K562 (cell line): ENCODE measurements at regions not wholly inside any gene's neighbourhood (a gene's known extent, or its start where the extent isn't known, plus 50 kb on each side); places are given as distances from the start of the nearest gene placed in this dataset.

Experiments
- ATAC-seq: fragments of 200-7000 bp; cut with Tn5 transposase; 3 replicates; pipeline ENCODE4 v1.9.1; 2020; ENCODE audit warnings: moderate library complexity
- BruUV-seq: library from RNA; stranded (reverse); fragments of 400-500 nt; replicated peaks from 2 replicates; lab custom pipeline; 2021; lab: Mats Ljungman, UMichigan
- CTCF ChIA-PET: fragments of 300-600 bp; formaldehyde crosslinking; extraction: SDS; loops from one replicate; lab custom pipeline; 2021; ENCODE audit warnings: low intra/inter-chr PET ratio; lab: Yijun Ruan, JAX
- POLR2A ChIA-PET: fragments of 300-600, 350-650 bp; sonication (Branson Sonifier 250); formaldehyde crosslinking; extraction: SDS; loops from one replicate; lab custom pipeline; 2021; ENCODE audit warnings: antibody characterized with exemption, inconsistent platforms; lab: Yijun Ruan, JAX
- DNase-seq, 4 experiments: peaks; one replicate each; pipeline versions ENCODE4 v3.0.0 to v3.0.0-alpha.2; 2011 to 2018; ENCODE audit warnings: low spot score in 3 of 4, mixed read lengths in 3 of 4; ENCODE audit errors: extremely low read depth in 1 of 4
- FAIRE-seq: peaks from 2 replicates; lab custom pipeline; 2011; peaks lifted over from hg19 to GRCh38; lab: Jason Lieb, UNC
- H2AFZ ChIP-seq: 2 replicates; pipeline ENCODE4 v1.6.0; 2011; ENCODE audit warnings: low read depth, low read length, control low read depth, inconsistent platforms
- H3K27ac ChIP-seq: fragments of 200-600 bp; 3 replicates; pipeline ENCODE4 v1.8.0; 2011; ENCODE audit warnings: low read depth, mild to moderate bottlenecking, control low read depth, inconsistent platforms, low read length, moderate library complexity, mixed read lengths; ENCODE audit errors: extremely low read depth
- H3K27me3 ChIP-seq, 2 experiments: fragments of 300-600 bp in 1 of 2; 2 replicates in 1 of 2; 3 replicates in 1 of 2; pipeline versions ENCODE4 v1.6.0 to v1.8.0; 2011; ENCODE audit warnings: inconsistent platforms in 2 of 2, low read length in 2 of 2, mild to moderate bottlenecking in 1 of 2, mixed read lengths in 1 of 2, moderate library complexity in 1 of 2; ENCODE audit not compliant: control insufficient read depth in 2 of 2, insufficient read depth in 2 of 2
- H3K36me3 ChIP-seq: fragments of 300-600 bp; 3 replicates; pipeline ENCODE4 v1.8.0; 2011; ENCODE audit warnings: mild to moderate bottlenecking, low read length, inconsistent platforms; ENCODE audit not compliant: control insufficient read depth, insufficient read depth
- H3K4me1 ChIP-seq, 2 experiments: fragments of 200-600 bp in 1 of 2; replicated peaks in 1 of 2; 2 replicates in 1 of 2; 3 replicates in 1 of 2; pipeline versions ENCODE4 v1.5.1 to v1.8.0; 2011; ENCODE audit warnings: inconsistent platforms in 2 of 2, low read length in 2 of 2, mild to moderate bottlenecking in 1 of 2, mixed read lengths in 1 of 2, moderate library complexity in 1 of 2; ENCODE audit not compliant: control insufficient read depth in 2 of 2, insufficient read depth in 2 of 2
- H3K4me2 ChIP-seq: 2 replicates; pipeline ENCODE4 v1.6.1; 2011; ENCODE audit warnings: low read length, control low read depth, inconsistent platforms, mixed read lengths; ENCODE audit not compliant: insufficient read depth
- H3K4me3 ChIP-seq: fragments of 200-600 bp; sonication (generic), shearing (Covaris generic); 2 replicates; pipeline ENCODE4 v1.5.1; 2016; ENCODE audit warnings: control low read depth, inconsistent platforms
- H3K79me2 ChIP-seq: fragments of 200-600 bp; 3 replicates; pipeline ENCODE4 v1.8.0; 2011; ENCODE audit warnings: low read length, inconsistent platforms; ENCODE audit not compliant: control insufficient read depth, insufficient read depth
- H3K9ac ChIP-seq, 2 experiments: 2 replicates each; pipeline versions ENCODE4 v1.6.0 to v1.6.1; 2011; ENCODE audit warnings: low read depth in 2 of 2, low read length in 2 of 2, control low read depth in 1 of 2, inconsistent platforms in 1 of 2, mild to moderate bottlenecking in 1 of 2, mixed read lengths in 1 of 2; ENCODE audit not compliant: insufficient read depth in 1 of 2
- H3K9me1 ChIP-seq: one replicate; pipeline ENCODE4 v1.6.0; 2011; ENCODE audit warnings: inconsistent platforms, mild to moderate bottlenecking, low read length, moderate library complexity; ENCODE audit not compliant: control insufficient read depth, insufficient read depth
- H3K9me3 ChIP-seq: replicated peaks from 2 replicates; pipeline ENCODE4 v1.5.1; 2011; ENCODE audit warnings: low read depth, low read length, inconsistent platforms; ENCODE audit not compliant: control insufficient read depth, insufficient read depth
- H4K20me1 ChIP-seq: replicated peaks from 2 replicates; pipeline ENCODE4 v1.6.1; 2011; ENCODE audit warnings: low read length, inconsistent platforms, mixed read lengths; ENCODE audit not compliant: control insufficient read depth, insufficient read depth
- ATF4 ChIP-seq: fragments of 450-650 bp; formaldehyde crosslinking; IDR thresholded peaks from 2 replicates; pipeline ENCODE4 v1.4.0; 2022; ENCODE audit warnings: mild to moderate bottlenecking, moderate library complexity
- BRF1 ChIP-seq: IDR thresholded peaks from 3 replicates; pipeline ENCODE4 v1.6.1; 2011; ENCODE audit warnings: borderline replicate concordance, mild to moderate bottlenecking; ENCODE audit not compliant: insufficient read length; ENCODE audit errors: extremely low read depth
- CXXC5 ChIP-seq: fragments of 250-450 bp; sonication (Bioruptor Pico); IDR thresholded peaks from 2 replicates; pipeline ENCODE4 v1.8.0; 2022; ENCODE audit warnings: inconsistent platforms, mild to moderate bottlenecking, moderate library complexity
- HDGF ChIP-seq: fragments of 450-650 bp; IDR thresholded peaks from 2 replicates; pipeline ENCODE4 v1.6.1; 2016
- KLF13 ChIP-seq: fragments of 450-650 bp; IDR thresholded peaks from 2 replicates; pipeline ENCODE4 v1.6.1; 2016; ENCODE audit warnings: missing genetic modification characterization, low read depth, mild to moderate bottlenecking, missing compliant biosample characterization, moderate library complexity, borderline replicate concordance
- NEUROD1 ChIP-seq: fragments of 150-350 bp; IDR thresholded peaks from 2 replicates; pipeline ENCODE4 v1.6.1; 2014; ENCODE audit warnings: borderline replicate concordance, low read length, low read depth; ENCODE audit not compliant: partially characterized antibody
- PHF20 ChIP-seq: fragments of 450-650 bp; IDR thresholded peaks from 2 replicates; pipeline ENCODE4 v1.6.1; 2018; ENCODE audit not compliant: partially characterized antibody
- PRMT5 ChIP-seq: sonication (generic); formaldehyde crosslinking; IDR thresholded peaks from 2 replicates; pipeline ENCODE4 v1.5.0; 2020; ENCODE audit warnings: missing genetic modification reagents
- PTTG1 ChIP-seq: fragments of 450-650 bp; IDR thresholded peaks from 2 replicates; pipeline ENCODE4 v1.6.1; 2016; ENCODE audit warnings: low read depth, mild to moderate bottlenecking, missing genetic modification characterization, missing compliant biosample characterization
- RFX7 ChIP-seq: fragments of 250-450 bp; sonication (Bioruptor Pico); IDR thresholded peaks from 2 replicates; pipeline ENCODE4 v1.5.1; 2021; ENCODE audit warnings: mild to moderate bottlenecking
- THRAP3 ChIP-seq: fragments of 450-650 bp; IDR thresholded peaks from 2 replicates; pipeline ENCODE4 v1.6.1; 2016; ENCODE audit warnings: mild to moderate bottlenecking, inconsistent platforms, borderline replicate concordance
- ZC3H4 ChIP-seq: sonication (generic); formaldehyde crosslinking; IDR thresholded peaks from 2 replicates; pipeline ENCODE4 v1.9.0; 2021; ENCODE audit warnings: missing genetic modification reagents, borderline replicate concordance
- ZNF280A ChIP-seq: fragments of 450-650 bp; IDR thresholded peaks from 2 replicates; pipeline ENCODE4 v1.6.1; 2018; ENCODE audit warnings: mild to moderate bottlenecking, low read depth; ENCODE audit not compliant: partially characterized antibody
- ZNF311 ChIP-seq: fragments of 250-450 bp; sonication (Bioruptor Pico); IDR thresholded peaks from 2 replicates; pipeline ENCODE4 v1.4.0; 2020; ENCODE audit warnings: mild to moderate bottlenecking, moderate library complexity
- whole genome bisulfite sequencing: fragments of 100-300 bp; shearing (Covaris generic); methylation state at CpG from one replicate; pipeline ENCODE4 v1.1.6; 2016; ENCODE audit warnings: low coverage, mixed read lengths; ENCODE audit not compliant: insufficient coverage; ENCODE audit errors: missing lambda C conversion rate; 5-methylcytosine and 5-hydroxymethylcytosine counted together
- in situ Hi-C: fragments of 300-500 bp; cut with MboI; formaldehyde crosslinking; loops from 4 replicates; pipeline ENCODE4 v1.15.0; 2018; ENCODE audit warnings: inconsistent platforms, mixed read lengths
- intact Hi-C: fragments of 100-400 bp; cut with micrococcal nuclease; formaldehyde crosslinking; loops from 2 replicates; pipeline ENCODE4 v1.14.2; 2022

GRCh38 chr10:25687521-25687920 is 246.5 kb upstream of the MYO3A start:
- ChIA-PET CTCF (no interaction called here), POLR2A (no interaction called here)
- Histone ChIP-seq H3K27ac (no peak overlapping the region), H3K4me3 (no peak overlapping the region), H3K27me3 (peaks cover 0 to 6% of the 10 kb centered on the region in 2 experiments; a peak in 1 of 5 replicates), H3K9me1 (no peaks in the 10 kb centered on the region), H2AFZ (no peak overlapping the region), H3K4me1 (no peaks in the 10 kb centered on the region), H3K4me2 (no peak overlapping the region), H3K36me3 (no peaks in the 10 kb centered on the region), H3K9ac (no peak overlapping the region), H4K20me1 (no peaks in the 10 kb centered on the region), H3K9me3 (no peaks in the 10 kb centered on the region), H3K79me2 (no peaks in the 10 kb centered on the region)
- in situ Hi-C loops = no loop called here
- no TSS peak for BruUV-seq
- WGBS = 0% methylated on average over 1 of the region's 1 CpG
- TF ChIP-seq BRF1 (no peak), ZNF311 (CRISPR knock-in tag) (no peak), PTTG1 (tag) (no peak)
- no peak for DNase-seq
- intact Hi-C loops = no loop called here
- no peak for ATAC-seq
- no peak for FAIRE-seq

- intact Hi-C loops = no loop called here
- H3K9me1 ChIP-seq = no peaks in the 10 kb centered on the region
- H3K4me2 ChIP-seq = no peak overlapping the region
- DNase-seq (no peak), FAIRE-seq (no peak), ATAC-seq (no peak)
- in situ Hi-C loops = no loop called here
- no peak overlapping the region for H3K27ac ChIP-seq
- no peak overlapping the region for H3K9ac ChIP-seq
- BruUV-seq = no TSS peak
- no peaks in the 10 kb centered on the region for H3K79me2 ChIP-seq
- CTCF ChIA-PET = no interaction called here
- POLR2A ChIA-PET = interaction anchor here (0.6 kb wide), 1 partner anchor 1155 kb away, joined by 3 read pairs; no protein-coding TSS in a partner anchor
- WGBS = 0% methylated on average over 3 of the region's 3 CpGs
- no peaks in the 10 kb centered on the region for H3K4me1 ChIP-seq
- H3K4me3 ChIP-seq = no peak overlapping the region
- H4K20me1 ChIP-seq = no peaks in the 10 kb centered on the region
- H3K27me3 ChIP-seq = peaks cover 0 to 11% of the 10 kb centered on the region in 2 experiments; a peak in 1 of 5 replicates
- H3K9me3 ChIP-seq = no peaks in the 10 kb centered on the region
- H2AFZ ChIP-seq = no peak overlapping the region
- H3K36me3 ChIP-seq = no peaks in the 10 kb centered on the region
- no peak for TF ChIP-seq ZNF280A
- TF ChIP-seq ATF4 (CRISPR knock-in tag) = no peak
- TF ChIP-seq HDGF = no peak
- no peak for TF ChIP-seq PRMT5 (CRISPR knock-in tag)
- no peak for TF ChIP-seq RFX7 (CRISPR knock-in tag)
- no peak for TF ChIP-seq THRAP3
- TF ChIP-seq KLF13 (tag) = no peak
- TF ChIP-seq ZC3H4 (CRISPR knock-in tag) = no peak
- no peak for TF ChIP-seq NEUROD1
- TF ChIP-seq PHF20 = no peak
- no peak for TF ChIP-seq CXXC5 (CRISPR knock-in tag)
Measured at GRCh38 chr10:25689346-25690100, 244.5 kb upstream of the MYO3A start.
